H1 (cell line): ENCODE measurements at regions not wholly inside any gene's neighbourhood (a gene's known extent, or its start where the extent isn't known, plus 50 kb on each side); places are given as distances from the start of the nearest gene placed in this dataset.

ENCODE experiments used
- CTCF ChIP-seq, 3 experiments: IDR thresholded peaks; 1 replicate in 2 of 3; 2 replicates in 1 of 3; pipeline versions ENCODE4 v1.5.1 to v1.6.1; 2011; ENCODE audit warnings: low read length in 3 of 3, mild to moderate bottlenecking in 3 of 3, inconsistent platforms in 2 of 3, low read depth in 1 of 3, moderate library complexity in 1 of 3; ENCODE audit not compliant: insufficient read depth in 1 of 3; ENCODE audit errors: control extremely low read depth in 1 of 3
- EZH2 ChIP-seq: fragments of 200-600 bp; sonication (generic); IDR thresholded peaks from 2 replicates; pipeline ENCODE4 v1.7.1; 2012; ENCODE audit warnings: low read depth, mild to moderate bottlenecking, moderate library complexity, low read length, inconsistent platforms; ENCODE audit not compliant: severe bottlenecking
- GABPA ChIP-seq: IDR thresholded peaks from 2 replicates; pipeline ENCODE4 v1.6.1; 2011; ENCODE audit warnings: mild to moderate bottlenecking, low read length, moderate library complexity, borderline replicate concordance; ENCODE audit not compliant: insufficient read depth
- POLR2A ChIP-seq, 2 experiments: IDR thresholded peaks; 1 replicate in 1 of 2; 2 replicates in 1 of 2; pipeline ENCODE4 v1.6.1; 2011; ENCODE audit warnings: low read depth in 2 of 2, low read length in 2 of 2, mild to moderate bottlenecking in 2 of 2; ENCODE audit errors: control extremely low read depth in 1 of 2
- RAD21 ChIP-seq, 2 experiments: IDR thresholded peaks in 1 of 2; conservative IDR thresholded peaks in 1 of 2; 2 replicates each; pipeline ENCODE4 v1.6.1; 2011; ENCODE audit warnings: low read depth in 2 of 2, low read length in 2 of 2, improper control_type of control experiment in 1 of 2, inconsistent platforms in 1 of 2, mild to moderate bottlenecking in 1 of 2, moderate library complexity in 1 of 2
- TAF1 ChIP-seq: IDR thresholded peaks from 2 replicates; pipeline ENCODE4 v1.6.1; 2011; ENCODE audit warnings: mild to moderate bottlenecking, low read depth, low read length
- TEAD4 ChIP-seq: IDR thresholded peaks from 2 replicates; pipeline ENCODE4 v1.6.1; 2012; ENCODE audit warnings: low read depth, low read length, inconsistent platforms, mixed read lengths

- TF ChIP-seq CTCF (IDR thresholded peaks at IDR 0.05; ENCODE audit: control extremely low read depth in 1 of 3, insufficient read depth in 1 of 3, low read depth in 1 of 3, low read length in 3 of 3) = no peak
- TF ChIP-seq TAF1 = no peak
- TF ChIP-seq TEAD4 = no peak
- no peak for TF ChIP-seq RAD21 (IDR thresholded peaks at IDR 0.05 in 1 of 2, conservative IDR thresholded peaks at IDR 0.05 in 1 of 2; ENCODE audit: low read depth in 2 of 2, low read length in 2 of 2)
- no peak for TF ChIP-seq POLR2A (IDR thresholded peaks at IDR 0.05; ENCODE audit: control extremely low read depth in 1 of 2, low read depth in 2 of 2, low read length in 2 of 2)
- TF ChIP-seq EZH2 = no peak
- TF ChIP-seq GABPA = no peak
Observed at GRCh38 chr11:12324585-12324984, 52.8 kb upstream of the PARVA start.
